ENCODE measurements at regions not wholly inside any gene's neighbourhood (a gene's known extent, or its start where the extent isn't known, plus 50 kb on each side); places are given as distances from the start of the nearest gene placed in this dataset. TPM values are rescaled to one million over a fixed set of nuclear protein-coding genes. Genes with fewer than 3 reads are reported as not detected.

Small RNAs in the stretch of these regions (small RNA-seq; reads per million reads assigned to genes)
- gene RF00012 = not detected

All from K562 (cell line).